Skin epidermis (tissue), 12 donors: ENCODE measurements at regions not wholly inside any gene's neighbourhood (a gene's known extent, or its start where the extent isn't known, plus 50 kb on each side); places are given as distances from the start of the nearest gene placed in this dataset.

Experiments
- H3K27ac ChIP-seq, 21 experiments: fragments of 200-600 bp; sonication (generic) in 11 of 21; one replicate each; pipeline ENCODE4 v1.5.0; 2020; ENCODE audit warnings: mild to moderate bottlenecking in 3 of 21, inconsistent platforms in 2 of 21, moderate library complexity in 2 of 21
- H3K4me3 ChIP-seq, 7 experiments: fragments of 200-600 bp; sonication (generic) in 2 of 7; one replicate each; pipeline ENCODE4 v1.5.0; 2020; ENCODE audit warnings: inconsistent platforms in 2 of 7, mild to moderate bottlenecking in 2 of 7, moderate library complexity in 1 of 7

- no peak overlapping the region for H3K4me3 ChIP-seq
These were observed 130.9 kb upstream of the RND3 start for GRCh38 chr2:150618245-150618895.

GRCh38 chr2:150617351-150617978 is 130.0 kb upstream of the RND3 start:
- Histone ChIP-seq H3K4me3 (no peak overlapping the region), H3K27ac (no peak overlapping the region)

More at GRCh38 chr2:150618245-150618895, 130.9 kb upstream of the RND3 start:
- no peak overlapping the region for H3K27ac ChIP-seq

GRCh38 chr2:150612957-150613710 is 125.7 kb upstream of the RND3 start:
- Histone ChIP-seq H3K4me3 (no peak overlapping the region), H3K27ac (no peak overlapping the region)

GRCh38 chr2:150610670-150611279 is 123.3 kb upstream of the RND3 start:
- Histone ChIP-seq H3K4me3 (no peak overlapping the region), H3K27ac (peak overlapping the region in 1 of 21 experiments; percentile 2)

GRCh38 chr2:150609831-150610582 is 122.5 kb upstream of the RND3 start:
- Histone ChIP-seq H3K27ac (peak overlapping the region in 2 of 21 experiments; percentile 53 to 68), H3K4me3 (no peak overlapping the region)

- peak overlapping the region in 8 of 21 experiments; percentile 2 to 81 (median 31) for H3K27ac ChIP-seq
- H3K4me3 ChIP-seq = no peak overlapping the region
These were observed 120.9 kb upstream of the RND3 start for GRCh38 chr2:150608341-150608740.

- Histone ChIP-seq H3K4me3 (no peak overlapping the region), H3K27ac (peak overlapping the region in 3 of 21 experiments; percentile 22 to 68 (median 30))
These were observed 119.9 kb upstream of the RND3 start for GRCh38 chr2:150607390-150607811.

GRCh38 chr2:150606380-150607060 is 119.1 kb upstream of the RND3 start:
- Histone ChIP-seq H3K27ac (peak overlapping the region in 1 of 21 experiments; percentile 2), H3K4me3 (no peak overlapping the region)

- Histone ChIP-seq H3K27ac (no peak overlapping the region), H3K4me3 (no peak overlapping the region)
These were observed 118.2 kb upstream of the RND3 start for GRCh38 chr2:150605664-150606063.

- Histone ChIP-seq H3K27ac (no peak overlapping the region), H3K4me3 (no peak overlapping the region)
These were observed 114.0 kb upstream of the RND3 start for GRCh38 chr2:150601280-150602038.

GRCh38 chr2:150599889-150600288 is 112.4 kb upstream of the RND3 start:
- Histone ChIP-seq H3K4me3 (no peak overlapping the region), H3K27ac (no peak overlapping the region)

- Histone ChIP-seq H3K27ac (no peak overlapping the region), H3K4me3 (no peak overlapping the region)
These were observed 110.9 kb upstream of the RND3 start for GRCh38 chr2:150598383-150598782.

GRCh38 chr2:150595803-150596470 is 108.5 kb upstream of the RND3 start:
- no peak overlapping the region for H3K27ac ChIP-seq

GRCh38 chr2:150594299-150594698 is 106.8 kb upstream of the RND3 start:
- Histone ChIP-seq H3K4me3 (no peak overlapping the region), H3K27ac (no peak overlapping the region)

More at GRCh38 chr2:150595803-150596470, 108.5 kb upstream of the RND3 start:
- H3K4me3 ChIP-seq = no peak overlapping the region

- H3K27ac ChIP-seq = no peak overlapping the region
- H3K4me3 ChIP-seq = no peak overlapping the region
These were observed 104.2 kb upstream of the RND3 start for GRCh38 chr2:150591496-150592285.

GRCh38 chr2:150589681-150590080 is 102.2 kb upstream of the RND3 start:
- no peak overlapping the region for H3K27ac ChIP-seq
- H3K4me3 ChIP-seq = no peak overlapping the region

- Histone ChIP-seq H3K4me3 (no peak overlapping the region), H3K27ac (no peak overlapping the region)
These were observed 101.0 kb upstream of the RND3 start for GRCh38 chr2:150588506-150588870.
